ENCODE measurements at regions not wholly inside any gene's neighbourhood (a gene's known extent, or its start where the extent isn't known, plus 50 kb on each side); places are given as distances from the start of the nearest gene placed in this dataset.

DNA sequence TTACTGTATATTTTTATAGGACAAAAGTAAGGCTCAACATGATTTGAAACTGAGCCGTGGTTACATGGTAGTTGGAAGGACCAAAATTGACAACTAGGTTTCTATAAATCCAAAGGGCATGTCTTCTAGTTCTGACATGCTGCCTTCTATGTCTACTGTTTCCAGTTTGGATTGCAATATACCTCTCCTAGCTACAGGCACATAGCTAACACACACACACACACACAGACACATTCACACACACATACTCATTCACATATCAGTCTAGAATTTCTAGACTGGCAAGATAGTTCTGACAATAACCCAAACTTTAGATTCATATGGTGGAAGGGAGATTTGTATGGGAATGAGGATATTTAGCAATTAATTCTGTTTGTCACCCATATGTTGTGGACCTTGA lies 544.8 kb upstream of the CAMK1G start:
- Histone ChIP-seq H3K4me1 (peaks cover 0 to 7% (median 0%) of the 10 kb centered on the region in 3 donors), H3K4me3 (no peak overlapping the region), H3K9me3 (no peaks in the 10 kb centered on the region), H3K36me3 (no peaks in the 10 kb centered on the region), H3K27me3 (no peaks in the 10 kb centered on the region), H3K27ac (peak overlapping the region in 1 of 4 donors; percentile 41)
- TF ChIP-seq CTCF (IDR thresholded peaks at IDR 0.05), result no peak
- peak in 1 of 4 donors; percentile 14 for ATAC-seq
- no peak for DNase-seq
- no peak for FAIRE-seq
- intact Hi-C loops (cut with DNase I), result no loop called here
- WGBS, 2 donors, result 95 to 96% methylated on average over 1 of the region's 1 CpG

GRCh38 chr1:209040351-209040750 lies 543.2 kb upstream of the CAMK1G start:
- FAIRE-seq, result no peak

GRCh38 chr1:209041927-209042326 lies 541.6 kb upstream of the CAMK1G start:
- Histone ChIP-seq H3K9me3 (no peaks in the 10 kb centered on the region), H3K4me3 (no peak overlapping the region), H3K27ac (no peak overlapping the region), H3K4me1 (peaks cover 5 to 18% (median 12%) of the 10 kb centered on the region in 3 donors), H3K27me3 (no peaks in the 10 kb centered on the region), H3K36me3 (no peaks in the 10 kb centered on the region)
- ATAC-seq (no peak), FAIRE-seq (no peak), DNase-seq (no peak)
- TF ChIP-seq CTCF (IDR thresholded peaks at IDR 0.05), result no peak
- WGBS, 2 donors, result 82 to 94% methylated on average over 2 of the region's 2 CpGs
- intact Hi-C loops (cut with DNase I), result no loop called here

More at GRCh38 chr1:209040351-209040750, 543.2 kb upstream of the CAMK1G start:
- 92 to 95% methylated on average over 3 of the region's 3 CpGs for WGBS, 2 donors
- intact Hi-C loops (cut with DNase I), result no loop called here
- ATAC-seq, result no peak
- Histone ChIP-seq H3K36me3 (no peaks in the 10 kb centered on the region), H3K4me1 (peaks cover 0 to 10% (median 5%) of the 10 kb centered on the region in 3 donors), H3K4me3 (no peak overlapping the region), H3K27ac (no peak overlapping the region), H3K9me3 (no peaks in the 10 kb centered on the region), H3K27me3 (no peaks in the 10 kb centered on the region)
- no peak for TF ChIP-seq CTCF (IDR thresholded peaks at IDR 0.05)
- no peak for DNase-seq

GRCh38 chr1:209042413-209042812 lies 541.1 kb upstream of the CAMK1G start:
- WGBS, 2 donors, result 53 to 61% methylated on average over 4 of the region's 4 CpGs
- Histone ChIP-seq H3K36me3 (no peaks in the 10 kb centered on the region), H3K27me3 (no peaks in the 10 kb centered on the region), H3K9me3 (no peaks in the 10 kb centered on the region), H3K4me1 (peaks cover 5 to 19% (median 12%) of the 10 kb centered on the region in 3 donors), H3K27ac (no peak overlapping the region), H3K4me3 (no peak overlapping the region)
- intact Hi-C loops (cut with DNase I), result no loop called here
- ATAC-seq (no peak), FAIRE-seq (no peak), DNase-seq (no peak)
- no peak for TF ChIP-seq CTCF (IDR thresholded peaks at IDR 0.05)

- intact Hi-C loops (cut with DNase I), result no loop called here
- Histone ChIP-seq H3K4me3 (no peak overlapping the region), H3K27ac (peak overlapping the region; percentile 19 to 80 (median 50)), H3K4me1 (peaks cover 5 to 12% (median 12%) of the 10 kb centered on the region in 3 donors), H3K9me3 (no peaks in the 10 kb centered on the region), H3K27me3 (no peaks in the 10 kb centered on the region), H3K36me3 (no peaks in the 10 kb centered on the region)
- ATAC-seq, result peak; percentile 96 to 98 (median 97)
- DNase-seq, result peak in 4 of 6 donors; percentile 52 to 82 (median 77)
- TF ChIP-seq CTCF (IDR thresholded peaks at IDR 0.05), result no peak
- 26 to 32% methylated on average over 4 of the region's 4 CpGs for WGBS, 2 donors
- FAIRE-seq, result no peak
Measured at GRCh38 chr1:209045331-209046057, 538.0 kb upstream of the CAMK1G start.
